Uterus (tissue), 3 donors: ENCODE measurements at regions not wholly inside any gene's neighbourhood (a gene's known extent, or its start where the extent isn't known, plus 50 kb on each side); places are given as distances from the start of the nearest gene placed in this dataset.

Experiments
- DNase-seq, 2 donors: peaks; one replicate each; pipeline ENCODE4 v3.0.0-alpha.2; 2019 to 2020
- H3K27ac ChIP-seq, 2 donors: fragments of 200-600 bp; sonication (generic); 1 replicate in 1 of 2; 2 replicates in 1 of 2; pipeline ENCODE4 v1.5.1; 2016 to 2018
- H3K27me3 ChIP-seq, 2 donors: fragments of 200-600 bp; sonication (generic); one replicate each; pipeline ENCODE4 v1.5.1; 2018 to 2019; ENCODE audit warnings: control low read depth in 1 of 2
- H3K36me3 ChIP-seq, 2 donors: fragments of 200-600 bp; sonication (generic); one replicate each; pipeline ENCODE4 v1.5.1; 2019; ENCODE audit warnings: control low read depth in 1 of 2
- H3K4me1 ChIP-seq, 2 donors: fragments of 200-600 bp; sonication (generic); one replicate each; pipeline ENCODE4 v1.5.1; 2018 to 2019; ENCODE audit warnings: control low read depth in 1 of 2
- H3K4me3 ChIP-seq, 2 donors: fragments of 200-600 bp; sonication (generic); 1 replicate in 1 of 2; 2 replicates in 1 of 2; pipeline ENCODE4 v1.5.1; 2018 to 2019; ENCODE audit warnings: mild to moderate bottlenecking in 1 of 2
- H3K9me3 ChIP-seq, 2 donors: fragments of 200-600 bp; sonication (generic); one replicate each; pipeline ENCODE4 v1.5.1; 2019; ENCODE audit warnings: control low read depth in 1 of 2
- CTCF ChIP-seq, 4 experiments: fragments of 200-600 bp in 2 of 4; fragments of 450-650 bp in 2 of 4; sonication (generic) in 2 of 4; IDR thresholded peaks; one replicate each; pipeline ENCODE4 v1.5.1; 2016 to 2019; ENCODE audit warnings: antibody characterized with exemption in 4 of 4, mild to moderate bottlenecking in 2 of 4, moderate library complexity in 1 of 4
- POLR2A ChIP-seq, 2 donors: fragments of 450-650 bp; IDR thresholded peaks; one replicate each; pipeline ENCODE4 v1.6.1; 2016; ENCODE audit warnings: antibody characterized with exemption in 2 of 2, mild to moderate bottlenecking in 1 of 2, moderate library complexity in 1 of 2
- intact Hi-C: fragments of 100-400 bp; cut with DNase I; formaldehyde crosslinking; loops from one replicate; pipeline ENCODE4 v1.15.1; 2023; ENCODE audit warnings: low total_unique reads
- donor health status: DM: yes; HTN: yes; CAD: no.

- intact Hi-C loops = no loop called here
- no peak for TF ChIP-seq CTCF (IDR thresholded peaks at IDR 0.05)
- no peak for TF ChIP-seq POLR2A (IDR thresholded peaks at IDR 0.05)
- Histone ChIP-seq H3K4me1 (no peaks in the 10 kb centered on the region), H3K4me3 (no peak overlapping the region), H3K27ac (no peak overlapping the region), H3K9me3 (no peaks in the 10 kb centered on the region), H3K27me3 (no peaks in the 10 kb centered on the region), H3K36me3 (no peaks in the 10 kb centered on the region)
- no peak for DNase-seq
These were observed 919.3 kb downstream of the UQCRFS1 start for GRCh38 chr19:28293685-28294084.

GRCh38 chr19:28292822-28293500, 920.0 kb downstream of the UQCRFS1 start:
- no peak overlapping the region for H3K4me3 ChIP-seq
- H3K27ac ChIP-seq = no peak overlapping the region
- H3K4me1 ChIP-seq = no peaks in the 10 kb centered on the region
- no peak for TF ChIP-seq CTCF (IDR thresholded peaks at IDR 0.05)
- no peak for TF ChIP-seq POLR2A (IDR thresholded peaks at IDR 0.05)
- no peak for DNase-seq
- H3K27me3 ChIP-seq = no peaks in the 10 kb centered on the region
- H3K36me3 ChIP-seq = no peaks in the 10 kb centered on the region
- H3K9me3 ChIP-seq = no peaks in the 10 kb centered on the region
- intact Hi-C loops = no loop called here

- intact Hi-C loops = no loop called here
- Histone ChIP-seq H3K27ac (no peak overlapping the region), H3K4me3 (no peak overlapping the region), H3K36me3 (no peaks in the 10 kb centered on the region), H3K4me1 (no peaks in the 10 kb centered on the region), H3K9me3 (no peaks in the 10 kb centered on the region), H3K27me3 (no peaks in the 10 kb centered on the region)
- DNase-seq = no peak
- TF ChIP-seq CTCF (IDR thresholded peaks at IDR 0.05) = no peak
- no peak for TF ChIP-seq POLR2A (IDR thresholded peaks at IDR 0.05)
These were observed 921.1 kb downstream of the UQCRFS1 start for GRCh38 chr19:28291874-28292273.

- no peak overlapping the region for H3K27ac ChIP-seq
- no peak overlapping the region for H3K4me3 ChIP-seq
- no peaks in the 10 kb centered on the region for H3K36me3 ChIP-seq
- no peaks in the 10 kb centered on the region for H3K27me3 ChIP-seq
- no peak for DNase-seq
- intact Hi-C loops = no loop called here
- no peaks in the 10 kb centered on the region for H3K9me3 ChIP-seq
- TF ChIP-seq CTCF (IDR thresholded peaks at IDR 0.05) (no peak), POLR2A (IDR thresholded peaks at IDR 0.05) (no peak)
- no peaks in the 10 kb centered on the region for H3K4me1 ChIP-seq
These were observed 921.8 kb downstream of the UQCRFS1 start for GRCh38 chr19:28290963-28291657.

- Histone ChIP-seq H3K27ac (peak overlapping the region; percentile 28 to 52), H3K4me3 (no peak overlapping the region), H3K9me3 (no peaks in the 10 kb centered on the region), H3K4me1 (no peaks in the 10 kb centered on the region), H3K27me3 (no peaks in the 10 kb centered on the region), H3K36me3 (no peaks in the 10 kb centered on the region)
- intact Hi-C loops = no loop called here
- DNase-seq = no peak
- TF ChIP-seq POLR2A (IDR thresholded peaks at IDR 0.05) = no peak
- TF ChIP-seq CTCF (IDR thresholded peaks at IDR 0.05) = no peak
These were observed 923.5 kb downstream of the UQCRFS1 start for GRCh38 chr19:28289295-28290063.
